HepG2 (cell line): ENCODE measurements at regions not wholly inside any gene's neighbourhood (a gene's known extent, or its start where the extent isn't known, plus 50 kb on each side); places are given as distances from the start of the nearest gene placed in this dataset.

ENCODE experiments used
- ATAC-seq: fragments of 200-7000 bp; cut with Tn5 transposase; 3 replicates; pipeline ENCODE4 v1.9.1; 2020; ENCODE audit warnings: mild to moderate bottlenecking, moderate library complexity
- BruUV-seq: library from RNA; stranded (reverse); fragments of 400-500 nt; replicated peaks from 2 replicates; lab custom pipeline; 2021; lab: Mats Ljungman, UMichigan
- CTCF ChIA-PET: fragments of 300-600 bp; formaldehyde crosslinking; extraction: SDS; loops from one replicate; lab custom pipeline; 2021; ENCODE audit warnings: low total read pairs, inconsistent platforms, low intra/inter-chr PET ratio; lab: Yijun Ruan, JAX
- POLR2A ChIA-PET: fragments of 350-600 bp; sonication (Branson Sonifier 250); formaldehyde crosslinking; loops from one replicate; lab custom pipeline; 2020; ENCODE audit warnings: antibody characterized with exemption, inconsistent platforms; lab: Yijun Ruan, JAX
- DNase-seq: peaks from one replicate; pipeline ENCODE4 v3.0.0-alpha.2; 2015; ENCODE audit warnings: low spot score
- FAIRE-seq: peaks from 3 replicates; lab custom pipeline; 2011; peaks lifted over from hg19 to GRCh38; lab: Jason Lieb, UNC
- H2AFZ ChIP-seq: one replicate; pipeline ENCODE4 v1.6.1; 2011; ENCODE audit warnings: low read length, inconsistent platforms
- H3K27ac ChIP-seq: fragments of 300-600 bp; 3 replicates; pipeline ENCODE4 v1.8.0; 2011; ENCODE audit warnings: mixed run types, mild to moderate bottlenecking, mixed read lengths, low read length, inconsistent platforms; ENCODE audit not compliant: insufficient read depth; ENCODE audit errors: extremely low read length
- H3K27me3 ChIP-seq, 2 experiments: fragments of 200-600 bp in 1 of 2; 2 replicates in 1 of 2; 3 replicates in 1 of 2; pipeline versions ENCODE4 v1.6.0 to v1.8.0; 2011; ENCODE audit warnings: low read length in 2 of 2, mild to moderate bottlenecking in 2 of 2, moderate library complexity in 2 of 2, inconsistent platforms in 1 of 2; ENCODE audit not compliant: insufficient read depth in 2 of 2, control insufficient read depth in 1 of 2
- H3K36me3 ChIP-seq, 2 experiments: fragments of 200-600 bp in 1 of 2; replicated peaks in 1 of 2; 2 replicates in 1 of 2; 3 replicates in 1 of 2; pipeline versions ENCODE4 v1.5.1 to v1.8.0; 2011; ENCODE audit warnings: low read length in 2 of 2, inconsistent platforms in 1 of 2; ENCODE audit not compliant: insufficient read depth in 2 of 2, control insufficient read depth in 1 of 2
- H3K4me1 ChIP-seq: 2 replicates; pipeline ENCODE4 v1.5.1; 2012; ENCODE audit warnings: low read length, inconsistent platforms; ENCODE audit not compliant: insufficient read depth
- H3K4me2 ChIP-seq: 2 replicates; pipeline ENCODE4 v1.6.0; 2011; ENCODE audit warnings: low read depth, low read length, inconsistent platforms
- H3K4me3 ChIP-seq, 3 experiments: fragments of 200-600 bp in 1 of 3; sonication (generic), shearing (Covaris generic) in 1 of 3; replicated peaks in 1 of 3; 2 replicates each; pipeline ENCODE4 v1.5.1; 2011 to 2016; ENCODE audit warnings: low read length in 3 of 3, inconsistent platforms in 2 of 3, low read depth in 2 of 3, mild to moderate bottlenecking in 2 of 3, control low read depth in 1 of 3, mixed read lengths in 1 of 3; ENCODE audit not compliant: insufficient read depth in 1 of 3
- H3K79me2 ChIP-seq: one replicate; pipeline ENCODE4 v1.6.1; 2011; ENCODE audit warnings: low read length, inconsistent platforms; ENCODE audit not compliant: insufficient read depth
- H3K9ac ChIP-seq: 2 replicates; pipeline ENCODE4 v1.6.0; 2011; ENCODE audit warnings: mild to moderate bottlenecking, low read depth, low read length, inconsistent platforms; ENCODE audit not compliant: insufficient read depth
- H3K9me3 ChIP-seq: 2 replicates; pipeline ENCODE4 v1.5.1; 2012; ENCODE audit warnings: mild to moderate bottlenecking, low read length
- H4K20me1 ChIP-seq: 2 replicates; pipeline ENCODE4 v1.6.0; 2011; ENCODE audit warnings: inconsistent platforms, mild to moderate bottlenecking, low read length, moderate library complexity; ENCODE audit not compliant: insufficient read depth
- CCDC6 ChIP-seq: sonication (generic); formaldehyde crosslinking; IDR thresholded peaks from 2 replicates; pipeline ENCODE4 v1.8.1; 2022; ENCODE audit warnings: mild to moderate bottlenecking, missing genetic modification reagents, moderate library complexity
- CEBPB ChIP-seq: IDR thresholded peaks from 2 replicates; pipeline ENCODE4 v1.6.1; 2011; ENCODE audit warnings: low read depth, low read length, improper control_type of control experiment, borderline replicate concordance
- EED ChIP-seq: sonication (generic); formaldehyde crosslinking; IDR thresholded peaks from 2 replicates; pipeline ENCODE4 v1.5.0; 2020; ENCODE audit warnings: mild to moderate bottlenecking, missing genetic modification reagents
- KDM4B ChIP-seq: sonication (generic); formaldehyde crosslinking; IDR thresholded peaks from 2 replicates; pipeline ENCODE4 v1.4.0; 2020; ENCODE audit warnings: missing genetic modification reagents
- KLF9 ChIP-seq: IDR thresholded peaks from 2 replicates; pipeline ENCODE4 v1.6.1; 2016; ENCODE audit warnings: low read depth
- MEIS2 ChIP-seq: sonication (generic); formaldehyde crosslinking; IDR thresholded peaks from 2 replicates; pipeline ENCODE4 v1.9.0; 2021; ENCODE audit warnings: mild to moderate bottlenecking, missing genetic modification reagents
- MLLT10 ChIP-seq: sonication (generic); formaldehyde crosslinking; IDR thresholded peaks from 2 replicates; pipeline ENCODE4 v1.4.0; 2020; ENCODE audit warnings: missing genetic modification reagents
- NFE2L2 ChIP-seq: fragments of 150-350 bp; IDR thresholded peaks from 2 replicates; pipeline ENCODE4 v1.6.1; 2014; ENCODE audit warnings: low read length
- RFX3 ChIP-seq: IDR thresholded peaks from 2 replicates; pipeline ENCODE4 v1.6.1; 2016; ENCODE audit warnings: missing biosample characterization, missing genetic modification reagents
- SIN3A ChIP-seq: IDR thresholded peaks from 2 replicates; pipeline ENCODE4 v1.6.1; 2011; ENCODE audit warnings: low read depth, mild to moderate bottlenecking, control low read depth, low read length, borderline replicate concordance
- ZNF451 ChIP-seq: sonication (generic); formaldehyde crosslinking; IDR thresholded peaks from 2 replicates; pipeline ENCODE4 v1.5.0; 2020; ENCODE audit warnings: mild to moderate bottlenecking, missing genetic modification reagents
- ZNF530 ChIP-seq: sonication (generic); formaldehyde crosslinking; IDR thresholded peaks from 2 replicates; pipeline ENCODE4 v1.5.0; 2020; ENCODE audit warnings: low read depth, mild to moderate bottlenecking, missing genetic modification reagents
- ZNF577 ChIP-seq: sonication (generic); formaldehyde crosslinking; IDR thresholded peaks from 2 replicates; pipeline ENCODE4 v1.4.0; 2020; ENCODE audit warnings: mild to moderate bottlenecking, low read depth, missing genetic modification reagents, borderline replicate concordance
- ZNF674 ChIP-seq: sonication (generic); formaldehyde crosslinking; IDR thresholded peaks from 2 replicates; pipeline ENCODE4 v1.5.0; 2020; ENCODE audit warnings: low read depth, mild to moderate bottlenecking, missing genetic modification reagents
- ZNF773 ChIP-seq: sonication (generic); formaldehyde crosslinking; IDR thresholded peaks from 2 replicates; pipeline ENCODE4 v1.4.0; 2020; ENCODE audit warnings: missing genetic modification reagents, borderline replicate concordance
- WGBS: methylation state at CpG from one replicate; pipeline ENCODE4 v1.1.6; 2017; ENCODE audit warnings: low lambda C conversion rate; 5-methylcytosine and 5-hydroxymethylcytosine counted together
- in situ Hi-C: cut with HindIII; loops from 2 replicates; pipeline ENCODE4 v1.10.0; 2017; ENCODE audit warnings: low pct_unique_long_range_greater_than_20kb; ENCODE audit not compliant: extremely low pct_ligation_motif_present
- intact Hi-C: fragments of 100-400 bp; cut with micrococcal nuclease; formaldehyde crosslinking; loops from one replicate; pipeline ENCODE4 v1.10.0; 2022; ENCODE audit not compliant: unreplicated experiment
- TF ChIP-seq, protein P1 (sequence below), 2 experiments: sonication (generic) in 1 of 2; formaldehyde crosslinking in 1 of 2; IDR thresholded peaks; 2 replicates each; pipeline versions ENCODE4 v1.6.1 to v1.9.0; 2014 to 2022; ENCODE audit warnings: antibody characterized with exemption in 1 of 2, borderline replicate concordance in 1 of 2, inconsistent platforms in 1 of 2, low read depth in 1 of 2, missing genetic modification reagents in 1 of 2

DNA sequence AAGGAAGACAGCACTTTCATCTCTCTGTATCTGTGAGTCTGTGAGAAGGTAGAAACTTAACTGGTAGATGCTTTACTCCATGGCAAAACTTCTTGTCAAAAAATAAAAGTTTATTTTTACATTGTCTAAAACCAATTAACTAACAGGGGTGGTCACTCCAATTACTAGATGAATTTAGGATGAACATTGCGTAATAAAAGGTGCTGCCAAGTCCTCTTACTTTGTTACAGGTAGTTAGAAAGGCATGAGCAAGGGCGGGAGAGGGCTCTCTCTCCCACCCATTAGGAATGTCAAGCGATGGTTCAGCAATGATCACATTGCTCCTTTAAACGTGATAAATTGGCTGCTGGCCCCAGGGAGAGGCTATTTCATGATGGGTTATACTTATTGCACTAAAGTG, 512.3 kb downstream of the SLITRK5 start:
- Histone ChIP-seq H3K27me3 (no peaks in the 10 kb centered on the region), H3K9me3 (peaks cover 10% of the 10 kb centered on the region; the same call in 1 of the 2 replicates), H3K27ac (no peak overlapping the region), H3K9ac (no peak overlapping the region), H3K36me3 (no peaks in the 10 kb centered on the region), H4K20me1 (no peaks in the 10 kb centered on the region), H3K79me2 (no peaks in the 10 kb centered on the region), H2AFZ (no peak overlapping the region), H3K4me2 (no peak overlapping the region), H3K4me3 (no peak overlapping the region), H3K4me1 (no peaks in the 10 kb centered on the region)
- DNase-seq (no peak), ATAC-seq (no peak), FAIRE-seq (no peak)
- in situ Hi-C loops, result no loop called here
- no TSS peak for BruUV-seq
- CTCF ChIA-PET, result no interaction called here
- WGBS, result 5% methylated on average over 4 of the region's 4 CpGs
- TF ChIP-seq ZNF530 (CRISPR knock-in tag), result no peak
- TF ChIP-seq ZNF577, result no peak
- TF ChIP-seq MEIS2 (CRISPR knock-in tag), result no peak
- no peak for TF ChIP-seq CCDC6
- peak; percentile 19; the same call in 1 of the 2 replicates for TF ChIP-seq CEBPB
- no peak for TF ChIP-seq SIN3A
- intact Hi-C loops, result no loop called here
- POLR2A ChIA-PET, result no interaction called here

DNA sequence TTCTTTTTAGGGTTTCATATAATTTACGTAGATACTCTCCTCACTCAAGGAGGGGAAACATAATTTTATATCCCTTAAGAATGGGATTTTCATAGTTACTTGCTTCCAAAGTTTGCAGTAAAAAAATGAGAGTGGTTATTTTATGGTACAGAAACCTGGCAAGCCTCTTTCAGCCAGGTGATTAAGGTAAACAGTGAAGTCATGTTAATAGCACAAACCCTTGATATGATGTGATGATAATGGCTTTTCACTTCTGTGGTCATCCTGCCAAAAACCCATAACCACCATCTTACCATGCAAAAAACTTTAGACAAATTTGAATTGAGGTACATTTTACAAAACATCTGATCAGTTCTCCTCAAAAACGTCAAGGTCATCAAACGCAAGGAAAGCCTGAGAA, 517.8 kb downstream of the SLITRK5 start:
- no peak for TF ChIP-seq ZNF451 (CRISPR knock-in tag)
- TF ChIP-seq KDM4B (CRISPR knock-in tag), result no peak
- no peak for TF ChIP-seq KLF9 (CRISPR knock-in tag)
- no peak for TF ChIP-seq NFE2L2
- no peak for TF ChIP-seq RFX3
- TF ChIP-seq EED (CRISPR knock-in tag), result no peak
- TF ChIP-seq MLLT10 (CRISPR knock-in tag), result no peak
- TF ChIP-seq, protein P1, sequence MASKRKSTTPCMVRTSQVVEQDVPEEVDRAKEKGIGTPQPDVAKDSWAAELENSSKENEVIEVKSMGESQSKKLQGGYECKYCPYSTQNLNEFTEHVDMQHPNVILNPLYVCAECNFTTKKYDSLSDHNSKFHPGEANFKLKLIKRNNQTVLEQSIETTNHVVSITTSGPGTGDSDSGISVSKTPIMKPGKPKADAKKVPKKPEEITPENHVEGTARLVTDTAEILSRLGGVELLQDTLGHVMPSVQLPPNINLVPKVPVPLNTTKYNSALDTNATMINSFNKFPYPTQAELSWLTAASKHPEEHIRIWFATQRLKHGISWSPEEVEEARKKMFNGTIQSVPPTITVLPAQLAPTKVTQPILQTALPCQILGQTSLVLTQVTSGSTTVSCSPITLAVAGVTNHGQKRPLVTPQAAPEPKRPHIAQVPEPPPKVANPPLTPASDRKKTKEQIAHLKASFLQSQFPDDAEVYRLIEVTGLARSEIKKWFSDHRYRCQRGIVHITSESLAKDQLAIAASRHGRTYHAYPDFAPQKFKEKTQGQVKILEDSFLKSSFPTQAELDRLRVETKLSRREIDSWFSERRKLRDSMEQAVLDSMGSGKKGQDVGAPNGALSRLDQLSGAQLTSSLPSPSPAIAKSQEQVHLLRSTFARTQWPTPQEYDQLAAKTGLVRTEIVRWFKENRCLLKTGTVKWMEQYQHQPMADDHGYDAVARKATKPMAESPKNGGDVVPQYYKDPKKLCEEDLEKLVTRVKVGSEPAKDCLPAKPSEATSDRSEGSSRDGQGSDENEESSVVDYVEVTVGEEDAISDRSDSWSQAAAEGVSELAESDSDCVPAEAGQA (IDR thresholded peaks at IDR 0.05; ENCODE audit: low read depth), result no peak
- TF ChIP-seq, protein P1 (CRISPR knock-in tag; IDR thresholded peaks at IDR 0.05; ENCODE audit: borderline replicate concordance), result no peak
- TF ChIP-seq ZNF773 (CRISPR knock-in tag), result no peak
- TF ChIP-seq ZNF674 (CRISPR knock-in tag), result no peak
- FAIRE-seq (no peak), ATAC-seq (no peak), DNase-seq (no peak)
- H3K36me3 ChIP-seq, result no peaks in the 10 kb centered on the region
- no peak overlapping the region for H3K27ac ChIP-seq
- ChIA-PET CTCF (no interaction called here), POLR2A (no interaction called here)
- H4K20me1 ChIP-seq, result no peaks in the 10 kb centered on the region
- H2AFZ ChIP-seq, result no peak overlapping the region
- H3K4me1 ChIP-seq, result no peaks in the 10 kb centered on the region
- H3K79me2 ChIP-seq, result no peaks in the 10 kb centered on the region
- no TSS peak for BruUV-seq
- H3K9me3 ChIP-seq, result no peaks in the 10 kb centered on the region; the same call in 1 of the 2 replicates
- 38% methylated on average over 3 of the region's 3 CpGs for WGBS
- intact Hi-C loops (no loop called here), in situ Hi-C loops (no loop called here)
- H3K9ac ChIP-seq, result no peak overlapping the region
- H3K4me2 ChIP-seq, result no peak overlapping the region
- H3K4me3 ChIP-seq, result no peak overlapping the region
- no peaks in the 10 kb centered on the region for H3K27me3 ChIP-seq
